ENCODE measurements at regions not wholly inside any gene's neighbourhood (a gene's known extent, or its start where the extent isn't known, plus 50 kb on each side); places are given as distances from the start of the nearest gene placed in this dataset.

- Histone ChIP-seq H3K36me3 (ENCODE audit: low read depth) (no peaks in the 10 kb centered on the region), H3K9me3 (ENCODE audit: severe bottlenecking) (no peaks in the 10 kb centered on the region), H3K4me1 (ENCODE audit: insufficient read depth, poor library complexity, severe bottlenecking) (no peaks in the 10 kb centered on the region), H3K4me3 (ENCODE audit: severe bottlenecking) (no peak overlapping the region), H3K27ac (ENCODE audit: poor library complexity, severe bottlenecking) (no peak overlapping the region), H3K27me3 (ENCODE audit: insufficient read depth, poor library complexity, severe bottlenecking) (no peaks in the 10 kb centered on the region)
- DNase-seq (ENCODE audit: low spot score): no peak
- no peak for TF ChIP-seq CTCF (IDR thresholded peaks at IDR 0.05; ENCODE audit: poor library complexity, severe bottlenecking)
- no peak for ATAC-seq (ENCODE audit: low read depth)
Observed at GRCh38 chr3:64392001-64392400, 166.7 kb upstream of the PRICKLE2 start.

GRCh38 chr3:64390893-64391292 lies 165.6 kb upstream of the PRICKLE2 start:
- Histone ChIP-seq H3K27me3 (ENCODE audit: insufficient read depth, poor library complexity, severe bottlenecking) (no peaks in the 10 kb centered on the region), H3K9me3 (ENCODE audit: severe bottlenecking) (no peaks in the 10 kb centered on the region), H3K4me1 (ENCODE audit: insufficient read depth, poor library complexity, severe bottlenecking) (no peaks in the 10 kb centered on the region), H3K4me3 (ENCODE audit: severe bottlenecking) (no peak overlapping the region), H3K36me3 (ENCODE audit: low read depth) (no peaks in the 10 kb centered on the region), H3K27ac (ENCODE audit: poor library complexity, severe bottlenecking) (no peak overlapping the region)
- no peak for ATAC-seq (ENCODE audit: low read depth)
- DNase-seq (ENCODE audit: low spot score): no peak
- TF ChIP-seq CTCF (IDR thresholded peaks at IDR 0.05; ENCODE audit: poor library complexity, severe bottlenecking): no peak

- Histone ChIP-seq H3K36me3 (ENCODE audit: low read depth) (no peaks in the 10 kb centered on the region), H3K4me3 (ENCODE audit: severe bottlenecking) (no peak overlapping the region), H3K27ac (ENCODE audit: poor library complexity, severe bottlenecking) (no peak overlapping the region), H3K27me3 (ENCODE audit: insufficient read depth, poor library complexity, severe bottlenecking) (no peaks in the 10 kb centered on the region), H3K4me1 (ENCODE audit: insufficient read depth, poor library complexity, severe bottlenecking) (no peaks in the 10 kb centered on the region), H3K9me3 (ENCODE audit: severe bottlenecking) (no peaks in the 10 kb centered on the region)
- no peak for TF ChIP-seq CTCF (IDR thresholded peaks at IDR 0.05; ENCODE audit: poor library complexity, severe bottlenecking)
- ATAC-seq (ENCODE audit: low read depth) (no peak), DNase-seq (ENCODE audit: low spot score) (no peak)
Observed at GRCh38 chr3:64388886-64389285, 163.6 kb upstream of the PRICKLE2 start.

- H3K4me1 ChIP-seq (ENCODE audit: insufficient read depth, poor library complexity, severe bottlenecking): no peaks in the 10 kb centered on the region
- H3K27me3 ChIP-seq (ENCODE audit: insufficient read depth, poor library complexity, severe bottlenecking): no peaks in the 10 kb centered on the region
- no peaks in the 10 kb centered on the region for H3K36me3 ChIP-seq (ENCODE audit: low read depth)
- TF ChIP-seq CTCF (IDR thresholded peaks at IDR 0.05; ENCODE audit: poor library complexity, severe bottlenecking): no peak
- no peak overlapping the region for H3K27ac ChIP-seq (ENCODE audit: poor library complexity, severe bottlenecking)
- DNase-seq (ENCODE audit: low spot score) (no peak), ATAC-seq (ENCODE audit: low read depth) (no peak)
- no peaks in the 10 kb centered on the region for H3K9me3 ChIP-seq (ENCODE audit: severe bottlenecking)
- H3K4me3 ChIP-seq (ENCODE audit: severe bottlenecking): no peak overlapping the region
Observed at GRCh38 chr3:64387688-64388087, 162.4 kb upstream of the PRICKLE2 start.

- no peak for TF ChIP-seq CTCF (IDR thresholded peaks at IDR 0.05; ENCODE audit: poor library complexity, severe bottlenecking)
- H3K9me3 ChIP-seq (ENCODE audit: severe bottlenecking): no peaks in the 10 kb centered on the region
- DNase-seq (ENCODE audit: low spot score) (no peak), ATAC-seq (ENCODE audit: low read depth) (no peak)
- no peak overlapping the region for H3K4me3 ChIP-seq (ENCODE audit: severe bottlenecking)
- no peak overlapping the region for H3K27ac ChIP-seq (ENCODE audit: poor library complexity, severe bottlenecking)
- H3K4me1 ChIP-seq (ENCODE audit: insufficient read depth, poor library complexity, severe bottlenecking): no peaks in the 10 kb centered on the region
- H3K36me3 ChIP-seq (ENCODE audit: low read depth): no peaks in the 10 kb centered on the region
- H3K27me3 ChIP-seq (ENCODE audit: insufficient read depth, poor library complexity, severe bottlenecking): no peaks in the 10 kb centered on the region
Observed at GRCh38 chr3:64385277-64385676, 160.0 kb upstream of the PRICKLE2 start.
